ENCODE measurements at regions not wholly inside any gene's neighbourhood (a gene's known extent, or its start where the extent isn't known, plus 50 kb on each side); places are given as distances from the start of the nearest gene placed in this dataset.

DNA sequence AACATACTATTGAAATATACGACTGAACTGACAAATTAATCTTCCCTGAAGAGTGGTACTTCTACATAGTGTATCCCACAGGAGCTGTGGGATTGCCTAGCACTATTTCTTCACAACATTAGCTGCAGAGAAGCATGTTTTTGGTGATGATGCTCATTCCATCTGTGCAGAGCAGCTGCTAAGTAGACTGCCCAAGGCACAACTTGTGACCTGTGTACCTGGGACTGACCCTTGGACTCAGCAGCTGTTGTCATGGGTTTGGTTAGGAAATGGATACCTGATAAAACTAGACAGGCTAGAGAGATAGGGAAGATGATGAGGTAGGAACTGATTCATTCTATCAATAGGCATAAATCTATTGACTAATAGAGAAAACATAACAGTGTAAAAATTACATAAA is 1204.0 kb downstream of the DSC3 start (continued):
- TF ChIP-seq, protein P1, sequence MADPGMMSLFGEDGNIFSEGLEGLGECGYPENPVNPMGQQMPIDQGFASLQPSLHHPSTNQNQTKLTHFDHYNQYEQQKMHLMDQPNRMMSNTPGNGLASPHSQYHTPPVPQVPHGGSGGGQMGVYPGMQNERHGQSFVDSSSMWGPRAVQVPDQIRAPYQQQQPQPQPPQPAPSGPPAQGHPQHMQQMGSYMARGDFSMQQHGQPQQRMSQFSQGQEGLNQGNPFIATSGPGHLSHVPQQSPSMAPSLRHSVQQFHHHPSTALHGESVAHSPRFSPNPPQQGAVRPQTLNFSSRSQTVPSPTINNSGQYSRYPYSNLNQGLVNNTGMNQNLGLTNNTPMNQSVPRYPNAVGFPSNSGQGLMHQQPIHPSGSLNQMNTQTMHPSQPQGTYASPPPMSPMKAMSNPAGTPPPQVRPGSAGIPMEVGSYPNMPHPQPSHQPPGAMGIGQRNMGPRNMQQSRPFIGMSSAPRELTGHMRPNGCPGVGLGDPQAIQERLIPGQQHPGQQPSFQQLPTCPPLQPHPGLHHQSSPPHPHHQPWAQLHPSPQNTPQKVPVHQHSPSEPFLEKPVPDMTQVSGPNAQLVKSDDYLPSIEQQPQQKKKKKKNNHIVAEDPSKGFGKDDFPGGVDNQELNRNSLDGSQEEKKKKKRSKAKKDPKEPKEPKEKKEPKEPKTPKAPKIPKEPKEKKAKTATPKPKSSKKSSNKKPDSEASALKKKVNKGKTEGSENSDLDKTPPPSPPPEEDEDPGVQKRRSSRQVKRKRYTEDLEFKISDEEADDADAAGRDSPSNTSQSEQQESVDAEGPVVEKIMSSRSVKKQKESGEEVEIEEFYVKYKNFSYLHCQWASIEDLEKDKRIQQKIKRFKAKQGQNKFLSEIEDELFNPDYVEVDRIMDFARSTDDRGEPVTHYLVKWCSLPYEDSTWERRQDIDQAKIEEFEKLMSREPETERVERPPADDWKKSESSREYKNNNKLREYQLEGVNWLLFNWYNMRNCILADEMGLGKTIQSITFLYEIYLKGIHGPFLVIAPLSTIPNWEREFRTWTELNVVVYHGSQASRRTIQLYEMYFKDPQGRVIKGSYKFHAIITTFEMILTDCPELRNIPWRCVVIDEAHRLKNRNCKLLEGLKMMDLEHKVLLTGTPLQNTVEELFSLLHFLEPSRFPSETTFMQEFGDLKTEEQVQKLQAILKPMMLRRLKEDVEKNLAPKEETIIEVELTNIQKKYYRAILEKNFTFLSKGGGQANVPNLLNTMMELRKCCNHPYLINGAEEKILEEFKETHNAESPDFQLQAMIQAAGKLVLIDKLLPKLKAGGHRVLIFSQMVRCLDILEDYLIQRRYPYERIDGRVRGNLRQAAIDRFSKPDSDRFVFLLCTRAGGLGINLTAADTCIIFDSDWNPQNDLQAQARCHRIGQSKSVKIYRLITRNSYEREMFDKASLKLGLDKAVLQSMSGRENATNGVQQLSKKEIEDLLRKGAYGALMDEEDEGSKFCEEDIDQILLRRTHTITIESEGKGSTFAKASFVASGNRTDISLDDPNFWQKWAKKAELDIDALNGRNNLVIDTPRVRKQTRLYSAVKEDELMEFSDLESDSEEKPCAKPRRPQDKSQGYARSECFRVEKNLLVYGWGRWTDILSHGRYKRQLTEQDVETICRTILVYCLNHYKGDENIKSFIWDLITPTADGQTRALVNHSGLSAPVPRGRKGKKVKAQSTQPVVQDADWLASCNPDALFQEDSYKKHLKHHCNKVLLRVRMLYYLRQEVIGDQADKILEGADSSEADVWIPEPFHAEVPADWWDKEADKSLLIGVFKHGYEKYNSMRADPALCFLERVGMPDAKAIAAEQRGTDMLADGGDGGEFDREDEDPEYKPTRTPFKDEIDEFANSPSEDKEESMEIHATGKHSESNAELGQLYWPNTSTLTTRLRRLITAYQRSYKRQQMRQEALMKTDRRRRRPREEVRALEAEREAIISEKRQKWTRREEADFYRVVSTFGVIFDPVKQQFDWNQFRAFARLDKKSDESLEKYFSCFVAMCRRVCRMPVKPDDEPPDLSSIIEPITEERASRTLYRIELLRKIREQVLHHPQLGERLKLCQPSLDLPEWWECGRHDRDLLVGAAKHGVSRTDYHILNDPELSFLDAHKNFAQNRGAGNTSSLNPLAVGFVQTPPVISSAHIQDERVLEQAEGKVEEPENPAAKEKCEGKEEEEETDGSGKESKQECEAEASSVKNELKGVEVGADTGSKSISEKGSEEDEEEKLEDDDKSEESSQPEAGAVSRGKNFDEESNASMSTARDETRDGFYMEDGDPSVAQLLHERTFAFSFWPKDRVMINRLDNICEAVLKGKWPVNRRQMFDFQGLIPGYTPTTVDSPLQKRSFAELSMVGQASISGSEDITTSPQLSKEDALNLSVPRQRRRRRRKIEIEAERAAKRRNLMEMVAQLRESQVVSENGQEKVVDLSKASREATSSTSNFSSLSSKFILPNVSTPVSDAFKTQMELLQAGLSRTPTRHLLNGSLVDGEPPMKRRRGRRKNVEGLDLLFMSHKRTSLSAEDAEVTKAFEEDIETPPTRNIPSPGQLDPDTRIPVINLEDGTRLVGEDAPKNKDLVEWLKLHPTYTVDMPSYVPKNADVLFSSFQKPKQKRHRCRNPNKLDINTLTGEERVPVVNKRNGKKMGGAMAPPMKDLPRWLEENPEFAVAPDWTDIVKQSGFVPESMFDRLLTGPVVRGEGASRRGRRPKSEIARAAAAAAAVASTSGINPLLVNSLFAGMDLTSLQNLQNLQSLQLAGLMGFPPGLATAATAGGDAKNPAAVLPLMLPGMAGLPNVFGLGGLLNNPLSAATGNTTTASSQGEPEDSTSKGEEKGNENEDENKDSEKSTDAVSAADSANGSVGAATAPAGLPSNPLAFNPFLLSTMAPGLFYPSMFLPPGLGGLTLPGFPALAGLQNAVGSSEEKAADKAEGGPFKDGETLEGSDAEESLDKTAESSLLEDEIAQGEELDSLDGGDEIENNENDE (IDR thresholded peaks at IDR 0.05; ENCODE audit: insufficient replicate concordance, low read length), result no peak
- no peak for TF ChIP-seq HDAC2 (IDR thresholded peaks at IDR 0.05; ENCODE audit: borderline replicate concordance in 1 of 2, low read depth in 2 of 2, low read length in 2 of 2)
